Neural cell (in vitro differentiated cells): ENCODE measurements at regions not wholly inside any gene's neighbourhood (a gene's known extent, or its start where the extent isn't known, plus 50 kb on each side); places are given as distances from the start of the nearest gene placed in this dataset.

ENCODE experiments used
- H2AFZ ChIP-seq: fragments of 200-600, 300-800 bp; sonication (generic), shearing (Covaris generic); 2 replicates; pipeline ENCODE4 v1.6.0; 2014; ENCODE audit warnings: low read depth, mild to moderate bottlenecking, antibody characterized with exemption, low read length, moderate library complexity
- H3F3A ChIP-seq: fragments of 200-600 bp; shearing (Covaris generic); 2 replicates; pipeline ENCODE4 v1.6.1; 2016; ENCODE audit warnings: mild to moderate bottlenecking, moderate library complexity, mixed read lengths, antibody characterized with exemption, low read length; ENCODE audit not compliant: insufficient read depth, poor library complexity, severe bottlenecking
- H3K27ac ChIP-seq: fragments of 200-600, 300-800 bp; sonication (generic), shearing (Covaris generic); 2 replicates; pipeline ENCODE4 v1.5.1; 2014; ENCODE audit warnings: mild to moderate bottlenecking, low read length, moderate library complexity
- H3K27me3 ChIP-seq: fragments of 300-800, 200-600 bp; sonication (generic), shearing (Covaris generic); 2 replicates; pipeline ENCODE4 v1.6.0; 2014; ENCODE audit warnings: mild to moderate bottlenecking, low read depth, low read length, moderate library complexity; ENCODE audit not compliant: insufficient read depth
- H3K36me3 ChIP-seq: fragments of 300-800, 200-600 bp; sonication (generic), shearing (Covaris generic); 2 replicates; pipeline ENCODE4 v1.5.1; 2014; ENCODE audit warnings: mild to moderate bottlenecking, antibody characterized with exemption, low read length, moderate library complexity; ENCODE audit not compliant: insufficient read depth
- H3K4me2 ChIP-seq: fragments of 300-800, 200-600 bp; sonication (generic), shearing (Covaris generic); 2 replicates; pipeline ENCODE4 v1.6.0; 2014; ENCODE audit warnings: mild to moderate bottlenecking, low read length
- H3K4me3 ChIP-seq: fragments of 300-800, 200-600 bp; sonication (generic), shearing (Covaris generic); 2 replicates; pipeline ENCODE4 v1.5.1; 2014; ENCODE audit warnings: mild to moderate bottlenecking, low read length, moderate library complexity
- H3K79me2 ChIP-seq: fragments of 200-600 bp; shearing (Covaris generic); replicated peaks from 2 replicates; pipeline ENCODE4 v1.6.0; 2014; ENCODE audit warnings: mild to moderate bottlenecking, low read length, moderate library complexity; ENCODE audit not compliant: insufficient read depth
- H3K9ac ChIP-seq: fragments of 300-800, 200-600 bp; sonication (generic), shearing (Covaris generic); 2 replicates; pipeline ENCODE4 v1.6.1; 2016; ENCODE audit warnings: mild to moderate bottlenecking, low read length, mixed read lengths
- H3K9me2 ChIP-seq: fragments of 200-600 bp; shearing (Covaris generic); 2 replicates; pipeline ENCODE4 v1.6.1; 2016; ENCODE audit warnings: mild to moderate bottlenecking, low read length, mixed read lengths; ENCODE audit not compliant: insufficient read depth
- H3K9me3 ChIP-seq: fragments of 200-600, 300-800 bp; sonication (generic), shearing (Covaris generic); 2 replicates; pipeline ENCODE4 v1.6.1; 2016; ENCODE audit warnings: mild to moderate bottlenecking, mixed run types, low read length, moderate library complexity, mixed read lengths
- H4K20me1 ChIP-seq: fragments of 200-600 bp; shearing (Covaris generic); 2 replicates; pipeline ENCODE4 v1.6.1; 2016; ENCODE audit warnings: mild to moderate bottlenecking, mixed run types; ENCODE audit not compliant: insufficient read depth
- CTCF ChIP-seq: fragments of 450-650 bp; IDR thresholded peaks from 2 replicates; pipeline ENCODE4 v1.5.1; 2014; ENCODE audit warnings: antibody characterized with exemption, mild to moderate bottlenecking, moderate library complexity; ENCODE audit not compliant: poor library complexity, severe bottlenecking
- EP300 ChIP-seq: fragments of 450-650 bp; conservative IDR thresholded peaks from 2 replicates; pipeline ENCODE4 v1.6.1; 2014; ENCODE audit warnings: antibody characterized with exemption, mild to moderate bottlenecking, moderate library complexity; ENCODE audit not compliant: poor library complexity, severe bottlenecking
- EZH2 ChIP-seq: fragments of 200-600, 300-800 bp; shearing (Covaris generic), sonication (generic); IDR thresholded peaks from 2 replicates; pipeline ENCODE4 v1.6.1; 2014; ENCODE audit warnings: antibody characterized with exemption, low read length, borderline replicate concordance, mild to moderate bottlenecking; ENCODE audit not compliant: insufficient read depth, poor library complexity, severe bottlenecking
- MXI1 ChIP-seq: fragments of 450-650 bp; conservative IDR thresholded peaks from 2 replicates; pipeline ENCODE4 v1.6.1; 2014; ENCODE audit warnings: antibody characterized with exemption, mild to moderate bottlenecking; ENCODE audit not compliant: poor library complexity, severe bottlenecking
- POLR2AphosphoS5 ChIP-seq: IDR thresholded peaks from 2 replicates; pipeline ENCODE4 v1.6.1; 2012
- RAD21 ChIP-seq: fragments of 450-650 bp; conservative IDR thresholded peaks from 2 replicates; pipeline ENCODE4 v1.6.1; 2014; ENCODE audit warnings: antibody characterized with exemption, mild to moderate bottlenecking, moderate library complexity
- REST ChIP-seq: IDR thresholded peaks from 2 replicates; pipeline ENCODE4 v1.6.1; 2012; ENCODE audit warnings: borderline replicate concordance
- SMC3 ChIP-seq: fragments of 450-650 bp; conservative IDR thresholded peaks from 2 replicates; pipeline ENCODE4 v1.6.1; 2014; ENCODE audit warnings: antibody characterized with exemption, mild to moderate bottlenecking, moderate library complexity; ENCODE audit not compliant: poor library complexity
- TAF1 ChIP-seq: IDR thresholded peaks from 2 replicates; pipeline ENCODE4 v1.6.1; 2012; ENCODE audit warnings: low read depth

GRCh38 chr10:88130912-88131311 is 267.5 kb downstream of the PTEN start:
- TF ChIP-seq EP300, result no peak
- no peak for TF ChIP-seq EZH2
- no peak for TF ChIP-seq SMC3
- TF ChIP-seq REST, result no peak
- TF ChIP-seq TAF1, result no peak
- no peak for TF ChIP-seq MXI1
- no peak for TF ChIP-seq RAD21
- no peak for TF ChIP-seq POLR2AphosphoS5
- TF ChIP-seq CTCF, result no peak

GRCh38 chr10:88131511-88132139 is 268.2 kb downstream of the PTEN start:
- Histone ChIP-seq H3K79me2 (no peaks in the 10 kb centered on the region), H3K9me3 (no peaks in the 10 kb centered on the region), H4K20me1 (no peaks in the 10 kb centered on the region), H2AFZ (no peak overlapping the region), H3K4me3 (no peak overlapping the region), H3K4me2 (no peak overlapping the region), H3K27me3 (no peaks in the 10 kb centered on the region), H3K36me3 (no peaks in the 10 kb centered on the region), H3K27ac (no peak overlapping the region), H3K9me2 (no peaks in the 10 kb centered on the region), H3F3A (no peaks in the 10 kb centered on the region), H3K9ac (no peak overlapping the region)
- no peak for TF ChIP-seq SMC3

More at GRCh38 chr10:88130912-88131311, 267.5 kb downstream of the PTEN start:
- Histone ChIP-seq H3K9me3 (no peaks in the 10 kb centered on the region), H3K4me3 (no peak overlapping the region), H3K9ac (no peak overlapping the region), H2AFZ (no peak overlapping the region), H3K79me2 (no peaks in the 10 kb centered on the region), H3F3A (no peaks in the 10 kb centered on the region), H3K36me3 (no peaks in the 10 kb centered on the region), H3K4me2 (no peak overlapping the region), H3K27me3 (no peaks in the 10 kb centered on the region), H4K20me1 (no peaks in the 10 kb centered on the region), H3K9me2 (no peaks in the 10 kb centered on the region), H3K27ac (no peak overlapping the region)

- TF ChIP-seq TAF1 (no peak), RAD21 (no peak), REST (no peak), EP300 (no peak), EZH2 (no peak), CTCF (no peak), SMC3 (no peak), POLR2AphosphoS5 (no peak), MXI1 (no peak)
- Histone ChIP-seq H3F3A (no peaks in the 10 kb centered on the region), H3K4me3 (no peak overlapping the region), H3K9ac (no peak overlapping the region), H3K27ac (no peak overlapping the region), H3K9me2 (no peaks in the 10 kb centered on the region), H3K4me2 (no peak overlapping the region), H3K79me2 (no peaks in the 10 kb centered on the region), H3K9me3 (no peaks in the 10 kb centered on the region), H3K36me3 (no peaks in the 10 kb centered on the region), H2AFZ (no peak overlapping the region), H3K27me3 (no peaks in the 10 kb centered on the region), H4K20me1 (no peaks in the 10 kb centered on the region)
Measured at GRCh38 chr10:88136712-88137111, 273.3 kb downstream of the PTEN start.
